NT2/D1 (cell line): ENCODE measurements at regions not wholly inside any gene's neighbourhood (a gene's known extent, or its start where the extent isn't known, plus 50 kb on each side); places are given as distances from the start of the nearest gene placed in this dataset.

Source experiments
- DNase-seq: peaks from one replicate; pipeline ENCODE4 v3.0.0-alpha.2; 2011; ENCODE audit warnings: low read depth, low spot score
- H3K27me3 ChIP-seq: 2 replicates; pipeline ENCODE4 v1.6.0; 2011; ENCODE audit warnings: mild to moderate bottlenecking; ENCODE audit not compliant: insufficient read length, insufficient read depth
- H3K36me3 ChIP-seq: 2 replicates; pipeline ENCODE4 v1.6.1; 2011; ENCODE audit warnings: mild to moderate bottlenecking, low read length, mixed read lengths; ENCODE audit not compliant: insufficient read depth, insufficient read length
- H3K4me1 ChIP-seq: 2 replicates; pipeline ENCODE4 v1.5.1; 2011; ENCODE audit not compliant: insufficient read depth, insufficient read length
- H3K4me3 ChIP-seq: 2 replicates; pipeline ENCODE4 v1.5.1; 2011; ENCODE audit warnings: low read depth; ENCODE audit not compliant: insufficient read length
- H3K9ac ChIP-seq: 2 replicates; pipeline ENCODE4 v1.6.0; 2011; ENCODE audit warnings: low read depth; ENCODE audit not compliant: insufficient read length
- H3K9me3 ChIP-seq: 2 replicates; pipeline ENCODE4 v1.5.1; 2011; ENCODE audit warnings: mild to moderate bottlenecking, low read length; ENCODE audit not compliant: insufficient read depth
- SUZ12 ChIP-seq: IDR thresholded peaks from 2 replicates; pipeline ENCODE4 v1.6.1; 2011; ENCODE audit not compliant: insufficient read length, insufficient read depth; ENCODE audit errors: extremely low read depth
- YY1 ChIP-seq: IDR thresholded peaks from 2 replicates; pipeline ENCODE4 v1.6.1; 2011; ENCODE audit not compliant: insufficient read length, insufficient read depth
- ZNF274 ChIP-seq: IDR thresholded peaks from 2 replicates; pipeline ENCODE4 v1.6.1; 2011; ENCODE audit warnings: mild to moderate bottlenecking, low read depth, low read length

GRCh38 chr20:60395991-60396390 is 437.8 kb downstream of the CDH26 start:
- Histone ChIP-seq H3K27me3 (peaks cover 65% of the 10 kb centered on the region), H3K4me3 (no peak overlapping the region), H3K4me1 (no peaks in the 10 kb centered on the region), H3K36me3 (no peaks in the 10 kb centered on the region), H3K9ac (no peak overlapping the region), H3K9me3 (peaks cover 6% of the 10 kb centered on the region)
- TF ChIP-seq YY1 (no peak), ZNF274 (no peak), SUZ12 (no peak)
- DNase-seq = no peak

GRCh38 chr20:60400567-60400966 is 442.3 kb downstream of the CDH26 start:
- Histone ChIP-seq H3K4me3 (no peak overlapping the region), H3K27me3 (peaks cover 37% of the 10 kb centered on the region), H3K9me3 (peaks cover 6% of the 10 kb centered on the region), H3K9ac (no peak overlapping the region), H3K4me1 (no peaks in the 10 kb centered on the region), H3K36me3 (no peaks in the 10 kb centered on the region)
- TF ChIP-seq SUZ12 (no peak), ZNF274 (no peak), YY1 (no peak)
- DNase-seq = no peak

GRCh38 chr20:60402189-60403058 is 444.2 kb downstream of the CDH26 start:
- DNase-seq = no peak
- TF ChIP-seq ZNF274 (no peak), YY1 (no peak), SUZ12 (no peak)
- no peak overlapping the region for H3K4me3 ChIP-seq

GRCh38 chr20:60403105-60403741 is 445.0 kb downstream of the CDH26 start:
- Histone ChIP-seq H3K36me3 (no peaks in the 10 kb centered on the region), H3K27me3 (peaks cover 36% of the 10 kb centered on the region), H3K4me3 (no peak overlapping the region), H3K4me1 (no peaks in the 10 kb centered on the region), H3K9ac (no peak overlapping the region), H3K9me3 (peaks cover 6% of the 10 kb centered on the region)
- no peak for DNase-seq
- no peak for TF ChIP-seq SUZ12
- TF ChIP-seq ZNF274 = no peak
- TF ChIP-seq YY1 = no peak

More at GRCh38 chr20:60402189-60403058, 444.2 kb downstream of the CDH26 start:
- H3K4me1 ChIP-seq = no peaks in the 10 kb centered on the region
- H3K27me3 ChIP-seq = peaks cover 36% of the 10 kb centered on the region
- no peak overlapping the region for H3K9ac ChIP-seq
- H3K9me3 ChIP-seq = peaks cover 6% of the 10 kb centered on the region
- no peaks in the 10 kb centered on the region for H3K36me3 ChIP-seq

GRCh38 chr20:60407011-60407771 is 449.0 kb downstream of the CDH26 start:
- Histone ChIP-seq H3K36me3 (no peaks in the 10 kb centered on the region), H3K4me1 (no peaks in the 10 kb centered on the region), H3K9me3 (no peaks in the 10 kb centered on the region), H3K4me3 (no peak overlapping the region), H3K9ac (no peak overlapping the region), H3K27me3 (peaks cover 39% of the 10 kb centered on the region)
- no peak for TF ChIP-seq ZNF274
- DNase-seq = no peak

- no peaks in the 10 kb centered on the region for H3K4me1 ChIP-seq
- DNase-seq = no peak
- no peak for TF ChIP-seq YY1
- TF ChIP-seq SUZ12 = no peak
- no peak for TF ChIP-seq ZNF274
- H3K9me3 ChIP-seq = no peaks in the 10 kb centered on the region
- no peak overlapping the region for H3K9ac ChIP-seq
- H3K4me3 ChIP-seq = no peak overlapping the region
- H3K27me3 ChIP-seq = peaks cover 44% of the 10 kb centered on the region
- no peaks in the 10 kb centered on the region for H3K36me3 ChIP-seq
These were observed 449.7 kb downstream of the CDH26 start for GRCh38 chr20:60407938-60408337.

- no peak for TF ChIP-seq SUZ12
- no peak for TF ChIP-seq ZNF274
- TF ChIP-seq YY1 = no peak
- no peak for DNase-seq
- H3K4me1 ChIP-seq = no peaks in the 10 kb centered on the region
- no peak overlapping the region for H3K4me3 ChIP-seq
- H3K9ac ChIP-seq = no peak overlapping the region
- peaks cover 44% of the 10 kb centered on the region for H3K27me3 ChIP-seq
- no peaks in the 10 kb centered on the region for H3K36me3 ChIP-seq
- no peaks in the 10 kb centered on the region for H3K9me3 ChIP-seq
These were observed 450.2 kb downstream of the CDH26 start for GRCh38 chr20:60408435-60408834.
